B cell (primary cell): ENCODE measurements at regions not wholly inside any gene's neighbourhood (a gene's known extent, or its start where the extent isn't known, plus 50 kb on each side); places are given as distances from the start of the nearest gene placed in this dataset.

ENCODE experiments used
- EZH2 ChIP-seq: IDR thresholded peaks from 2 replicates; pipeline ENCODE4 v1.6.1; 2012; ENCODE audit warnings: borderline replicate concordance, low read depth, mild to moderate bottlenecking, moderate library complexity, low read length; ENCODE audit not compliant: insufficient read depth, poor library complexity, severe bottlenecking
- TF ChIP-seq, protein P1 (sequence below): fragments of 200-600 bp; IDR thresholded peaks from one replicate; pipeline ENCODE4 v1.8.0; 2022; ENCODE audit warnings: antibody characterized with exemption, mild to moderate bottlenecking

DNA sequence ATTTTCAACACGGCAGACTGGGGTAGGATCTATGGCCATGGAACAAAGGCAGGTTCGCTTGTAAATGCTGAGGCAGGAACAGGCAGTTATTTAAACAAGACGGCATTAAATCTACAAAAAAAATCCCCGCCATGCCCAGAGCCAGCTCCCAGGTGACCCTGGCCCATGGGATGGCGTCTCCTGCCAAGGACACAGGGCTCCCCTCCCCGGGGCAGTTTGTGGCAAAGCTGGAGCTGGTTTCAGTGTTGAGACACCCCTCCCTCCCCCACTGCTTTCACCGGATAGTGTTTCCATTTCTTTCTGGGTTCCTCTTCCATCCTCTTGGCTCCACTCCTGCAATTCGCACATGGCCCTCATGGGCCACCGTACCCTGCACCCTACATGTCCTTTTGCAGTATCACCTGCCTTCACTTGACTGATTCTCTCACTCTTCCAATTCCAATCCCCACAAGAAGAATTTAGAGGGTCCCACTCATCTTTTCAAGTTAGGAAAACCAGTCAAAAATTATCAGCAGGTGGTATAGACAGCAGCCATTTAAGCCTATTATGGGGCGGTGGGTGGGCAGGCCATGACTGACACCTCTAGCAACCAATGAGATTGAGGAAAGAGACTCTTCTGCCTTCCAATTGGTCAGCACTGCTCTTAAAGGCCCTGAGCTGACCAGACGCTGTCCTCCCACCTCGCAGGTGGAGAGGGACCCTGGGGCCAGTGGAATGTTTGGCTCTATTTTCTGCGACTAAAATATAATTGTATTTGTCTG, 52.0 kb downstream of the OLIG1 start:
- TF ChIP-seq, protein P1, sequence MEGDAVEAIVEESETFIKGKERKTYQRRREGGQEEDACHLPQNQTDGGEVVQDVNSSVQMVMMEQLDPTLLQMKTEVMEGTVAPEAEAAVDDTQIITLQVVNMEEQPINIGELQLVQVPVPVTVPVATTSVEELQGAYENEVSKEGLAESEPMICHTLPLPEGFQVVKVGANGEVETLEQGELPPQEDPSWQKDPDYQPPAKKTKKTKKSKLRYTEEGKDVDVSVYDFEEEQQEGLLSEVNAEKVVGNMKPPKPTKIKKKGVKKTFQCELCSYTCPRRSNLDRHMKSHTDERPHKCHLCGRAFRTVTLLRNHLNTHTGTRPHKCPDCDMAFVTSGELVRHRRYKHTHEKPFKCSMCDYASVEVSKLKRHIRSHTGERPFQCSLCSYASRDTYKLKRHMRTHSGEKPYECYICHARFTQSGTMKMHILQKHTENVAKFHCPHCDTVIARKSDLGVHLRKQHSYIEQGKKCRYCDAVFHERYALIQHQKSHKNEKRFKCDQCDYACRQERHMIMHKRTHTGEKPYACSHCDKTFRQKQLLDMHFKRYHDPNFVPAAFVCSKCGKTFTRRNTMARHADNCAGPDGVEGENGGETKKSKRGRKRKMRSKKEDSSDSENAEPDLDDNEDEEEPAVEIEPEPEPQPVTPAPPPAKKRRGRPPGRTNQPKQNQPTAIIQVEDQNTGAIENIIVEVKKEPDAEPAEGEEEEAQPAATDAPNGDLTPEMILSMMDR: no peak
- TF ChIP-seq EZH2: no peak
